CD14-positive monocyte (primary cell): ENCODE measurements at regions not wholly inside any gene's neighbourhood (a gene's known extent, or its start where the extent isn't known, plus 50 kb on each side); places are given as distances from the start of the nearest gene placed in this dataset.

Experiments
- DNase-seq, 3 donors: peaks; one replicate each; pipeline ENCODE4 v3.0.0-alpha.2; 2011 to 2022
- H2AFZ ChIP-seq: 2 replicates; pipeline ENCODE4 v1.6.0; 2012; ENCODE audit warnings: mild to moderate bottlenecking, low read depth, low read length, inconsistent platforms; ENCODE audit not compliant: insufficient read depth, poor library complexity, severe bottlenecking
- H3K27ac ChIP-seq, 2 donors: 1 replicate in 1 of 2; 2 replicates in 1 of 2; pipeline ENCODE4 v1.5.1; 2012 to 2013; ENCODE audit warnings: low read length in 2 of 2, control low read depth in 1 of 2, inconsistent platforms in 1 of 2, low read depth in 1 of 2, mild to moderate bottlenecking in 1 of 2
- H3K27me3 ChIP-seq, 2 donors: one replicate each; pipeline versions ENCODE4 v1.6.0 to v1.6.1; 2011 to 2013; ENCODE audit warnings: low read length in 2 of 2; ENCODE audit not compliant: control insufficient read depth in 2 of 2, insufficient read depth in 2 of 2
- H3K36me3 ChIP-seq, 2 donors: replicated peaks in 1 of 2; 1 replicate in 1 of 2; 2 replicates in 1 of 2; pipeline versions ENCODE4 v1.5.1 to v1.6.1; 2012 to 2013; ENCODE audit warnings: low read length in 2 of 2, control low read depth in 1 of 2, inconsistent platforms in 1 of 2, mild to moderate bottlenecking in 1 of 2; ENCODE audit not compliant: insufficient read depth in 2 of 2, control insufficient read depth in 1 of 2
- H3K4me1 ChIP-seq, 2 donors: 1 replicate in 1 of 2; 2 replicates in 1 of 2; pipeline versions ENCODE4 v1.5.1 to v1.6.1; 2012 to 2013; ENCODE audit warnings: low read length in 2 of 2, control low read depth in 1 of 2, inconsistent platforms in 1 of 2, mild to moderate bottlenecking in 1 of 2, moderate library complexity in 1 of 2; ENCODE audit not compliant: insufficient read depth in 2 of 2, control insufficient read depth in 1 of 2
- H3K4me2 ChIP-seq: replicated peaks from 2 replicates; pipeline ENCODE3; 2012; ENCODE audit warnings: low read length, moderate library complexity, mild to moderate bottlenecking; ENCODE audit not compliant: poor library complexity, severe bottlenecking; ENCODE audit errors: extremely low read depth
- H3K4me3 ChIP-seq, 3 experiments: fragments of 200-600 bp in 1 of 3; sonication (generic) in 1 of 3; replicated peaks in 1 of 3; 1 replicate in 2 of 3; 2 replicates in 1 of 3; pipeline ENCODE4 v1.5.1; 2011 to 2013; ENCODE audit warnings: low read length in 3 of 3, mild to moderate bottlenecking in 3 of 3, control low read depth in 2 of 3, low read depth in 2 of 3, inconsistent platforms in 1 of 3, moderate library complexity in 1 of 3
- H3K79me2 ChIP-seq: 2 replicates; pipeline ENCODE4 v1.6.0; 2012; ENCODE audit warnings: mild to moderate bottlenecking, control low read depth, inconsistent platforms, low read length, moderate library complexity; ENCODE audit not compliant: insufficient read depth
- H3K9ac ChIP-seq: 2 replicates; pipeline ENCODE4 v1.6.0; 2017; ENCODE audit warnings: low read length, mild to moderate bottlenecking; ENCODE audit not compliant: insufficient read depth, poor library complexity, severe bottlenecking
- H3K9me3 ChIP-seq, 2 donors: replicated peaks in 1 of 2; 1 replicate in 1 of 2; 2 replicates in 1 of 2; pipeline versions ENCODE4 v1.5.1 to v1.6.1; 2012 to 2013; ENCODE audit warnings: low read length in 2 of 2, control low read depth in 1 of 2; ENCODE audit not compliant: control insufficient read depth in 1 of 2, insufficient read depth in 1 of 2
- H4K20me1 ChIP-seq: 2 replicates; pipeline ENCODE4 v1.6.0; 2012; ENCODE audit warnings: mild to moderate bottlenecking, low read length, control low read depth, moderate library complexity; ENCODE audit not compliant: insufficient read depth
- H3K27ac Mint-ChIP-seq, 7 donors: one replicate each; pipeline ENCODE4 v1.8.0; 2020; ENCODE audit warnings: mild to moderate bottlenecking in 7 of 7, mixed read lengths in 7 of 7, moderate library complexity in 6 of 7, inconsistent platforms in 2 of 7
- H3K27me3 Mint-ChIP-seq, 3 donors: one replicate each; pipeline ENCODE4 v1.8.0; 2021 to 2022; ENCODE audit warnings: low read depth in 3 of 3, mild to moderate bottlenecking in 3 of 3, mixed read lengths in 3 of 3, moderate library complexity in 3 of 3, inconsistent platforms in 1 of 3
- H3K36me3 Mint-ChIP-seq, 2 donors: one replicate each; pipeline ENCODE4 v1.8.0; 2020; ENCODE audit warnings: mixed read lengths in 2 of 2, inconsistent platforms in 1 of 2, mild to moderate bottlenecking in 1 of 2
- H3K4me1 Mint-ChIP-seq: one replicate; pipeline ENCODE4 v1.8.0; 2020; ENCODE audit warnings: mild to moderate bottlenecking, mixed read lengths
- H3K4me3 Mint-ChIP-seq, 2 donors: one replicate each; pipeline ENCODE4 v1.8.0; 2020; ENCODE audit warnings: mild to moderate bottlenecking in 2 of 2, mixed read lengths in 2 of 2, moderate library complexity in 1 of 2
- H3K9me3 Mint-ChIP-seq, 7 donors: one replicate each; pipeline ENCODE4 v1.8.0; 2020 to 2022; ENCODE audit warnings: mixed read lengths in 7 of 7, mild to moderate bottlenecking in 6 of 7, moderate library complexity in 6 of 7, inconsistent platforms in 2 of 7
- CTCF ChIP-seq: fragments of 200-600 bp; IDR thresholded peaks from one replicate; pipeline ENCODE4 v1.8.0; 2022; ENCODE audit warnings: antibody characterized with exemption, mild to moderate bottlenecking
- WGBS: methylation state at CpG from one replicate; pipeline ENCODE4 v1.1.5; 2013; ENCODE audit warnings: missing lambda C conversion rate; ENCODE audit not compliant: insufficient coverage; 5-methylcytosine and 5-hydroxymethylcytosine counted together
- intact Hi-C, 2 donors: fragments of 100-400 bp; cut with micrococcal nuclease; formaldehyde crosslinking; loops; one replicate each; pipeline versions ENCODE4 v1.15.0 to v1.15.1; 2023

GRCh38 chr17:73833775-73834488, 189.7 kb upstream of the SDK2 start:
- intact Hi-C loops, result no loop called here
- no peak overlapping the region for H3K27ac ChIP-seq
- H3K9me3 Mint-ChIP-seq, result peaks cover 0 to 8% (median 5%) of the 10 kb centered on the region in 7 donors
- 84% methylated on average over 12 of the region's 17 CpGs for WGBS
- no peak overlapping the region for H3K4me2 ChIP-seq
- no peak for DNase-seq
- no peaks in the 10 kb centered on the region for H3K79me2 ChIP-seq
- H3K27me3 Mint-ChIP-seq, result peaks cover 9 to 20% (median 17%) of the 10 kb centered on the region in 3 donors
- no peak overlapping the region for H2AFZ ChIP-seq
- peaks cover 4 to 12% of the 10 kb centered on the region in 2 donors for H3K27me3 ChIP-seq
- no peak overlapping the region for H3K4me3 Mint-ChIP-seq
- H3K4me1 Mint-ChIP-seq, result peaks cover 3% of the 10 kb centered on the region
- no peaks in the 10 kb centered on the region for H3K9me3 ChIP-seq
- no peaks in the 10 kb centered on the region for H3K36me3 ChIP-seq
- H3K9ac ChIP-seq, result no peak overlapping the region
- no peaks in the 10 kb centered on the region for H3K36me3 Mint-ChIP-seq
- H4K20me1 ChIP-seq, result no peaks in the 10 kb centered on the region
- no peak overlapping the region for H3K27ac Mint-ChIP-seq
- TF ChIP-seq CTCF, result no peak
- H3K4me1 ChIP-seq, result no peaks in the 10 kb centered on the region
- no peak overlapping the region for H3K4me3 ChIP-seq

- intact Hi-C loops, result no loop called here
- Histone ChIP-seq H3K36me3 (no peaks in the 10 kb centered on the region), H4K20me1 (no peaks in the 10 kb centered on the region), H3K4me3 (no peak overlapping the region), H3K27ac (no peak overlapping the region), H3K9ac (no peak overlapping the region), H3K27me3 (peaks cover 4 to 12% of the 10 kb centered on the region in 2 donors), H3K79me2 (no peaks in the 10 kb centered on the region), H3K4me1 (no peaks in the 10 kb centered on the region), H2AFZ (no peak overlapping the region), H3K9me3 (no peaks in the 10 kb centered on the region), H3K4me2 (no peak overlapping the region)
- peaks cover 8% of the 10 kb centered on the region for H3K4me1 Mint-ChIP-seq
- no peak overlapping the region for H3K27ac Mint-ChIP-seq
- TF ChIP-seq CTCF, result no peak
- no peak for DNase-seq
- no peaks in the 10 kb centered on the region for H3K36me3 Mint-ChIP-seq
- WGBS, result 93% methylated on average over 6 of the region's 17 CpGs
- peaks cover 0 to 8% (median 5%) of the 10 kb centered on the region in 7 donors for H3K9me3 Mint-ChIP-seq
- H3K4me3 Mint-ChIP-seq, result no peak overlapping the region
- H3K27me3 Mint-ChIP-seq, result peaks cover 9 to 20% (median 19%) of the 10 kb centered on the region in 3 donors
Measured at GRCh38 chr17:73834684-73835343, 190.6 kb upstream of the SDK2 start.
